Upper lobe of right lung (tissue), 1 donor: ENCODE measurements at regions not wholly inside any gene's neighbourhood (a gene's known extent, or its start where the extent isn't known, plus 50 kb on each side); places are given as distances from the start of the nearest gene placed in this dataset.

Source experiments
- ATAC-seq: fragments of 200-7000 bp; cut with Tn5 transposase; one replicate; pipeline ENCODE4 v1.9.1; 2020; ENCODE audit warnings: mild to moderate bottlenecking, moderate library complexity
- DNase-seq: peaks from one replicate; pipeline ENCODE4 v3.0.0-alpha.2; 2020
- H3K27ac ChIP-seq: fragments of 200-600 bp; one replicate; pipeline ENCODE4 v1.8.0; 2022
- H3K27me3 ChIP-seq: fragments of 200-600 bp; one replicate; pipeline ENCODE4 v1.8.0; 2022; ENCODE audit warnings: mild to moderate bottlenecking
- H3K36me3 ChIP-seq: fragments of 200-600 bp; one replicate; pipeline ENCODE4 v1.8.0; 2022
- H3K4me1 ChIP-seq: fragments of 200-600 bp; one replicate; pipeline ENCODE4 v1.8.0; 2022
- H3K4me3 ChIP-seq: fragments of 200-600 bp; one replicate; pipeline ENCODE4 v1.8.0; 2022; ENCODE audit warnings: mild to moderate bottlenecking
- H3K9me3 ChIP-seq: fragments of 200-600 bp; one replicate; pipeline ENCODE4 v1.8.0; 2022
- intact Hi-C: fragments of 100-400 bp; cut with DNase I; formaldehyde crosslinking; loops from one replicate; pipeline ENCODE4 v1.11.0; 2022
- TF ChIP-seq, protein P1 (sequence below): fragments of 200-600 bp; IDR thresholded peaks from one replicate; pipeline ENCODE4 v1.8.0; 2022; ENCODE audit warnings: antibody characterized with exemption
- donor health status: DM: no; HTN: yes; CAD: no; lungs with severe emphysema.

DNA sequence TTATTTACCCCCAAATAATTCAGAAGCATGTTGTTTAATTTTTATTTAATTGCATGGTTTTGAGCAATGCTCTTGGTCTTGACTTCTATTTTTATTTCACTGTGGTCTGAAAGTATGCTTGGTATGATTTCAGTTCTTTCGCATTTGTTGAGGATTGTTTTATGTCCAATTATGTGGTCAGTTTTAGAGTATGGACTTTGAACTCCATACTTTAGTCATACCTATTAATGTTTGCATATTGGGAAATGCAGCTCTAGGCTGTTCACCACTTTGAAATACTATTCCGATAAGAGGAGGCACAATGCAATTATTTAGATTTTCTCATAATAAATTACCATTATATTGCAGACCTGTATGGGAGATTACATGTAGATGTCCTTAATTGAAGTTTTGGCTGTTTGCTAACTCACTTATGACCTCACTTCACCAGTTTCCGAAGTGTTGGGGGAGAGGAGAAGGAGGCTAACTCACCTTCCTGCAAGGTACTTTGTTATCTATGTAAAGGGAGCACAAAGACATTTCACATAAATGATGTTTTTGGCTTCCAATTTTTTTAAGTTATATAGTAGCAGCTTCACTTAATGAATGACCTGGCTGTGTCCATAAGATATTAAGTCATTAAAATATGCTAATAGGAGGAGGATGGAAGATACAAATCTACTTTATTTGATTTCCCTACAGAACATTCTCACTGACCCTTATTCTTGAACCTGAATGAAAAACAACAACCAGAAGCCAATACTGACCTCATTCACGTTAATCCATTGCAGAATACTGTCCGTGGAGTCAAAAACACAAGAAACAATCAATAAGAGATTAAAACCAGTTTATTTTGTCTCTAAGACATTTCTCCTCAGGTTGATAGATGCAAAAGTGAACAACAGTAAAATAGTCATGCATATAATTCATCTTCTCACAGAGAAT, 970.3 kb upstream of the ARRDC3 start:
- no peaks in the 10 kb centered on the region for H3K9me3 ChIP-seq
- intact Hi-C loops = no loop called here
- no peak for ATAC-seq
- TF ChIP-seq, protein P1, sequence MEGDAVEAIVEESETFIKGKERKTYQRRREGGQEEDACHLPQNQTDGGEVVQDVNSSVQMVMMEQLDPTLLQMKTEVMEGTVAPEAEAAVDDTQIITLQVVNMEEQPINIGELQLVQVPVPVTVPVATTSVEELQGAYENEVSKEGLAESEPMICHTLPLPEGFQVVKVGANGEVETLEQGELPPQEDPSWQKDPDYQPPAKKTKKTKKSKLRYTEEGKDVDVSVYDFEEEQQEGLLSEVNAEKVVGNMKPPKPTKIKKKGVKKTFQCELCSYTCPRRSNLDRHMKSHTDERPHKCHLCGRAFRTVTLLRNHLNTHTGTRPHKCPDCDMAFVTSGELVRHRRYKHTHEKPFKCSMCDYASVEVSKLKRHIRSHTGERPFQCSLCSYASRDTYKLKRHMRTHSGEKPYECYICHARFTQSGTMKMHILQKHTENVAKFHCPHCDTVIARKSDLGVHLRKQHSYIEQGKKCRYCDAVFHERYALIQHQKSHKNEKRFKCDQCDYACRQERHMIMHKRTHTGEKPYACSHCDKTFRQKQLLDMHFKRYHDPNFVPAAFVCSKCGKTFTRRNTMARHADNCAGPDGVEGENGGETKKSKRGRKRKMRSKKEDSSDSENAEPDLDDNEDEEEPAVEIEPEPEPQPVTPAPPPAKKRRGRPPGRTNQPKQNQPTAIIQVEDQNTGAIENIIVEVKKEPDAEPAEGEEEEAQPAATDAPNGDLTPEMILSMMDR = no peak
- no peaks in the 10 kb centered on the region for H3K27me3 ChIP-seq
- no peak for DNase-seq
- H3K4me1 ChIP-seq = no peaks in the 10 kb centered on the region
- no peak overlapping the region for H3K4me3 ChIP-seq
- H3K27ac ChIP-seq = no peak overlapping the region
- no peaks in the 10 kb centered on the region for H3K36me3 ChIP-seq

- Histone ChIP-seq H3K27me3 (no peaks in the 10 kb centered on the region), H3K27ac (no peak overlapping the region), H3K36me3 (no peaks in the 10 kb centered on the region), H3K9me3 (no peaks in the 10 kb centered on the region), H3K4me3 (no peak overlapping the region), H3K4me1 (no peaks in the 10 kb centered on the region)
- TF ChIP-seq, protein P1 = no peak
- ATAC-seq = no peak
- intact Hi-C loops = no loop called here
- DNase-seq = no peak
Observed at GRCh38 chr5:92337772-92338234, 954.7 kb upstream of the ARRDC3 start.

DNA sequence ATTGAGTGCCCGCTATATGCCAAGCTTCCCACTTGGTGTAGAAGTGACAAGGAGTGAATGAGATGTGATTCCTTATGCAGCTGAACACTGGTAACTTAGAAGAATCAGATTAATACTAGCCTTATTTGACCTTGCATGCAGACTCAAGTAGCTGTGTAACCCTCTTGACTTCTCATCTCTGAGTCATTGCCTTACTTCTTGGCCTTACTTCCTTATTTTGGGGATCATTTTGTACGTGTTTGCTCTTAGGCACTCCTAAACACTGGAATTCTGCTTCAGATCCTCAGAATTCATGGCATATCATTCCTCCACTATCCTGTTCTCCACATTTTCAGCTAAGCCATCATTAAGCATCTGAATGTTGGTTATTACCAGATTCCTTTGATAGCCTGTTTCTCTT, 948.9 kb upstream of the ARRDC3 start:
- ATAC-seq (peak; percentile 35), DNase-seq (no peak)
- Histone ChIP-seq H3K27ac (no peak overlapping the region), H3K4me3 (no peak overlapping the region), H3K9me3 (no peaks in the 10 kb centered on the region), H3K27me3 (no peaks in the 10 kb centered on the region), H3K4me1 (no peaks in the 10 kb centered on the region), H3K36me3 (no peaks in the 10 kb centered on the region)
- intact Hi-C loops = no loop called here
- TF ChIP-seq, protein P1 = no peak

GRCh38 chr5:92330365-92330764, 947.2 kb upstream of the ARRDC3 start:
- intact Hi-C loops = no loop called here
- no peak for ATAC-seq
- TF ChIP-seq, protein P1 = no peak

DNA sequence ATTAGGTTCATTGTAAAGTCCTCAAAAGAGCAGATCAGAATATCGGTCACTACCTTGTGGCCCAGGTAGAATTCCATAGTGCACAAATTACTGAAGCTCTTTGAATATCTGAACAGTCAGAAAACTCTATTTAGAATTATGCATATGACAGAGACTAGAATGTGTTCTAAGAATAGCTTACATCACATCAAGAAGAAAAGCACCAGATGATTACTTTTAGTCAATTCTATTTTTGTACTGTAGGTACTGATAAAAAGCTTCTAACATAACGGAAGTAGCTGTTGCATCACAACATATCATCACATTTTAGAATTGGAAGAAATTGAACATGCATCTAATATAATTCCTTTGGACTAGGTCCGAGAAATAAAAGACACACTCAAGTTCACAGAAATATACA, 946.6 kb upstream of the ARRDC3 start:
- H3K4me3 ChIP-seq = no peak overlapping the region
- DNase-seq (no peak), ATAC-seq (no peak)
- no peaks in the 10 kb centered on the region for H3K4me1 ChIP-seq
- H3K9me3 ChIP-seq = no peaks in the 10 kb centered on the region
- H3K27ac ChIP-seq = no peak overlapping the region
- intact Hi-C loops = no loop called here
- TF ChIP-seq, protein P1 = no peak
- H3K36me3 ChIP-seq = no peaks in the 10 kb centered on the region
- no peaks in the 10 kb centered on the region for H3K27me3 ChIP-seq

More at GRCh38 chr5:92330365-92330764, 947.2 kb upstream of the ARRDC3 start:
- Histone ChIP-seq H3K27me3 (no peaks in the 10 kb centered on the region), H3K4me1 (no peaks in the 10 kb centered on the region), H3K9me3 (no peaks in the 10 kb centered on the region), H3K4me3 (no peak overlapping the region), H3K27ac (no peak overlapping the region), H3K36me3 (no peaks in the 10 kb centered on the region)
- DNase-seq = no peak
